Esophagus muscularis mucosa (tissue), 4 donors: ENCODE measurements at regions not wholly inside any gene's neighbourhood (a gene's known extent, or its start where the extent isn't known, plus 50 kb on each side); places are given as distances from the start of the nearest gene placed in this dataset.

ENCODE experiments used
- EP300 ChIP-seq: sonication (generic); formaldehyde crosslinking; IDR thresholded peaks from one replicate; pipeline ENCODE4 v1.6.1; 2017; ENCODE audit warnings: antibody characterized with exemption
- POLR2AphosphoS5 ChIP-seq, 2 donors: sonication (generic); formaldehyde crosslinking; IDR thresholded peaks; one replicate each; pipeline ENCODE4 v1.6.1; 2017; ENCODE audit warnings: antibody characterized with exemption in 2 of 2
- TF ChIP-seq, protein P1 (sequence below), 3 experiments: fragments of 200-600 bp in 2 of 3; fragments of 450-650 bp in 1 of 3; sonication (generic) in 2 of 3; IDR thresholded peaks; one replicate each; pipeline ENCODE4 v1.5.1; 2017 to 2019; ENCODE audit warnings: antibody characterized with exemption in 3 of 3, mild to moderate bottlenecking in 2 of 3, moderate library complexity in 1 of 3

- TF ChIP-seq, protein P1, sequence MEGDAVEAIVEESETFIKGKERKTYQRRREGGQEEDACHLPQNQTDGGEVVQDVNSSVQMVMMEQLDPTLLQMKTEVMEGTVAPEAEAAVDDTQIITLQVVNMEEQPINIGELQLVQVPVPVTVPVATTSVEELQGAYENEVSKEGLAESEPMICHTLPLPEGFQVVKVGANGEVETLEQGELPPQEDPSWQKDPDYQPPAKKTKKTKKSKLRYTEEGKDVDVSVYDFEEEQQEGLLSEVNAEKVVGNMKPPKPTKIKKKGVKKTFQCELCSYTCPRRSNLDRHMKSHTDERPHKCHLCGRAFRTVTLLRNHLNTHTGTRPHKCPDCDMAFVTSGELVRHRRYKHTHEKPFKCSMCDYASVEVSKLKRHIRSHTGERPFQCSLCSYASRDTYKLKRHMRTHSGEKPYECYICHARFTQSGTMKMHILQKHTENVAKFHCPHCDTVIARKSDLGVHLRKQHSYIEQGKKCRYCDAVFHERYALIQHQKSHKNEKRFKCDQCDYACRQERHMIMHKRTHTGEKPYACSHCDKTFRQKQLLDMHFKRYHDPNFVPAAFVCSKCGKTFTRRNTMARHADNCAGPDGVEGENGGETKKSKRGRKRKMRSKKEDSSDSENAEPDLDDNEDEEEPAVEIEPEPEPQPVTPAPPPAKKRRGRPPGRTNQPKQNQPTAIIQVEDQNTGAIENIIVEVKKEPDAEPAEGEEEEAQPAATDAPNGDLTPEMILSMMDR (IDR thresholded peaks at IDR 0.05) = no peak
- TF ChIP-seq EP300 = no peak
- TF ChIP-seq POLR2AphosphoS5 (IDR thresholded peaks at IDR 0.05) = no peak
Measured at GRCh38 chr19:28316464-28316863, 896.5 kb downstream of the UQCRFS1 start.
